Uterus (tissue), 3 donors: ENCODE measurements at regions not wholly inside any gene's neighbourhood (a gene's known extent, or its start where the extent isn't known, plus 50 kb on each side); places are given as distances from the start of the nearest gene placed in this dataset.

Source experiments
- DNase-seq, 2 donors: peaks; one replicate each; pipeline ENCODE4 v3.0.0-alpha.2; 2019 to 2020
- H3K27ac ChIP-seq, 2 donors: fragments of 200-600 bp; sonication (generic); 1 replicate in 1 of 2; 2 replicates in 1 of 2; pipeline ENCODE4 v1.5.1; 2016 to 2018
- H3K27me3 ChIP-seq, 2 donors: fragments of 200-600 bp; sonication (generic); one replicate each; pipeline ENCODE4 v1.5.1; 2018 to 2019; ENCODE audit warnings: control low read depth in 1 of 2
- H3K36me3 ChIP-seq, 2 donors: fragments of 200-600 bp; sonication (generic); one replicate each; pipeline ENCODE4 v1.5.1; 2019; ENCODE audit warnings: control low read depth in 1 of 2
- H3K4me1 ChIP-seq, 2 donors: fragments of 200-600 bp; sonication (generic); one replicate each; pipeline ENCODE4 v1.5.1; 2018 to 2019; ENCODE audit warnings: control low read depth in 1 of 2
- H3K4me3 ChIP-seq, 2 donors: fragments of 200-600 bp; sonication (generic); 1 replicate in 1 of 2; 2 replicates in 1 of 2; pipeline ENCODE4 v1.5.1; 2018 to 2019; ENCODE audit warnings: mild to moderate bottlenecking in 1 of 2
- H3K9me3 ChIP-seq, 2 donors: fragments of 200-600 bp; sonication (generic); one replicate each; pipeline ENCODE4 v1.5.1; 2019; ENCODE audit warnings: control low read depth in 1 of 2
- CTCF ChIP-seq, 4 experiments: fragments of 200-600 bp in 2 of 4; fragments of 450-650 bp in 2 of 4; sonication (generic) in 2 of 4; IDR thresholded peaks; one replicate each; pipeline ENCODE4 v1.5.1; 2016 to 2019; ENCODE audit warnings: antibody characterized with exemption in 4 of 4, mild to moderate bottlenecking in 2 of 4, moderate library complexity in 1 of 4
- POLR2A ChIP-seq, 2 donors: fragments of 450-650 bp; IDR thresholded peaks; one replicate each; pipeline ENCODE4 v1.6.1; 2016; ENCODE audit warnings: antibody characterized with exemption in 2 of 2, mild to moderate bottlenecking in 1 of 2, moderate library complexity in 1 of 2
- intact Hi-C: fragments of 100-400 bp; cut with DNase I; formaldehyde crosslinking; loops from one replicate; pipeline ENCODE4 v1.15.1; 2023; ENCODE audit warnings: low total_unique reads
- donor health status: DM: yes; HTN: yes; CAD: no.

- no peak for DNase-seq
- TF ChIP-seq CTCF (IDR thresholded peaks at IDR 0.05) (no peak), POLR2A (IDR thresholded peaks at IDR 0.05) (no peak)
- H3K36me3 ChIP-seq = no peaks in the 10 kb centered on the region
- H3K27ac ChIP-seq = no peak overlapping the region
- no peak overlapping the region for H3K4me3 ChIP-seq
- intact Hi-C loops = no loop called here
- H3K27me3 ChIP-seq = no peaks in the 10 kb centered on the region
- no peaks in the 10 kb centered on the region for H3K9me3 ChIP-seq
- no peaks in the 10 kb centered on the region for H3K4me1 ChIP-seq
Measured at GRCh38 chr9:117549444-117549843, 134.6 kb upstream of the ASTN2 start.

GRCh38 chr9:117548556-117548955 lies 133.7 kb upstream of the ASTN2 start:
- intact Hi-C loops = no loop called here

GRCh38 chr9:117547904-117548303 lies 133.0 kb upstream of the ASTN2 start:
- no peaks in the 10 kb centered on the region for H3K36me3 ChIP-seq
- DNase-seq = no peak
- no peak overlapping the region for H3K4me3 ChIP-seq
- no peaks in the 10 kb centered on the region for H3K27me3 ChIP-seq
- H3K27ac ChIP-seq = no peak overlapping the region
- intact Hi-C loops = no loop called here
- TF ChIP-seq POLR2A (IDR thresholded peaks at IDR 0.05) (no peak), CTCF (IDR thresholded peaks at IDR 0.05) (no peak)
- H3K4me1 ChIP-seq = no peaks in the 10 kb centered on the region
- H3K9me3 ChIP-seq = no peaks in the 10 kb centered on the region

More at GRCh38 chr9:117548556-117548955, 133.7 kb upstream of the ASTN2 start:
- Histone ChIP-seq H3K4me1 (no peaks in the 10 kb centered on the region), H3K4me3 (no peak overlapping the region), H3K36me3 (no peaks in the 10 kb centered on the region), H3K27me3 (no peaks in the 10 kb centered on the region), H3K9me3 (no peaks in the 10 kb centered on the region), H3K27ac (no peak overlapping the region)
- TF ChIP-seq POLR2A (IDR thresholded peaks at IDR 0.05) (no peak), CTCF (IDR thresholded peaks at IDR 0.05) (no peak)
- DNase-seq = no peak

GRCh38 chr9:117546894-117547678 lies 132.2 kb upstream of the ASTN2 start:
- Histone ChIP-seq H3K4me1 (no peaks in the 10 kb centered on the region), H3K27me3 (no peaks in the 10 kb centered on the region), H3K4me3 (no peak overlapping the region), H3K9me3 (no peaks in the 10 kb centered on the region), H3K27ac (no peak overlapping the region), H3K36me3 (no peaks in the 10 kb centered on the region)
- no peak for TF ChIP-seq CTCF (IDR thresholded peaks at IDR 0.05)
- TF ChIP-seq POLR2A (IDR thresholded peaks at IDR 0.05) = no peak
- DNase-seq = peak in 1 of 2 donors; percentile 22
- intact Hi-C loops = no loop called here

- H3K27ac ChIP-seq = no peak overlapping the region
- no peaks in the 10 kb centered on the region for H3K4me1 ChIP-seq
- no peaks in the 10 kb centered on the region for H3K27me3 ChIP-seq
- no peak for DNase-seq
- H3K4me3 ChIP-seq = no peak overlapping the region
- no peaks in the 10 kb centered on the region for H3K36me3 ChIP-seq
- H3K9me3 ChIP-seq = no peaks in the 10 kb centered on the region
- intact Hi-C loops = no loop called here
- TF ChIP-seq CTCF (IDR thresholded peaks at IDR 0.05) (no peak), POLR2A (IDR thresholded peaks at IDR 0.05) (no peak)
Measured at GRCh38 chr9:117545846-117546245, 131.0 kb upstream of the ASTN2 start.
